ENCODE measurements at regions not wholly inside any gene's neighbourhood (a gene's known extent, or its start where the extent isn't known, plus 50 kb on each side); places are given as distances from the start of the nearest gene placed in this dataset.

DNA sequence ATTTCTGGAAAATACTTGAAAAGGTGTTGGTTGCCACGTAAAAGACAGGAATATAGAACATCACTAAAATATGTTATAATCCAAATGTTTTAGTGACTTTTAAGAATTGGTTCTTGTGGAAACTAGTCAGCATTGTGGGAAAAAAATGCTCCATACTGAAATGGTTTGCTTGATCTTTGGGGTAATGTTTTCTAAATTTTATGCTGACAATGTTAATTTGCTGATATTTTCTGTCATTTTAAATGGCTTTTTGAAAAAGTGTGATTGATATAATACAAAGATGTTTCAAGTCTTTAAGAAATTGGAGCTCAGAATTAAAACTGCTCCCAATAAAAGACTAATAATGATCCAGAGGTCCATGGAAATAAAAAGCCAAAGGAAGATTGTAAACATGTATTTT is 610.9 kb downstream of the ADGRL2 start:
- no peak for DNase-seq (ENCODE audit: insufficient read length, low spot score)
- no peak for TF ChIP-seq POLR2A (IDR thresholded peaks at IDR 0.05; ENCODE audit: low read depth, low read length)
- no peak for FAIRE-seq

DNA sequence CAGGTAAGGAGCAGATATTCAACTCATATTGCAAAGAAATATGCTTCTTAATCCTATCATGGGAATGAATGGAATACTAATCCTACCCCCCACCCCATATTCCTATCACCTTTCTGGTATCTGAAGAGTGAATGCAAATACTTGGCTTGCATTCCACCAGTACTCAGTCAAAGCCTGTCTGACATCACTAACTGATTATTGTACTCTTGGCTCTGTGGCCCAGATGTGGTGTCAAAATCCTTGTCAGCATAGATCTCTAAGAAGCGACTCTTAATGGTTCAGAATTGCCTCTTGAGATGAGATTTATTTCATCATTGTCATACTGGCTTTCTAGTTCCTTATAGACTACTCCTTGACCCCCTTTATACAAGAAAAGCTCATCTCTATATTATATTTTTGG is 604.6 kb downstream of the ADGRL2 start:
- DNase-seq (ENCODE audit: insufficient read length, low spot score) (no peak), FAIRE-seq (no peak)
- TF ChIP-seq POLR2A (IDR thresholded peaks at IDR 0.05; ENCODE audit: low read depth, low read length), result no peak

DNA sequence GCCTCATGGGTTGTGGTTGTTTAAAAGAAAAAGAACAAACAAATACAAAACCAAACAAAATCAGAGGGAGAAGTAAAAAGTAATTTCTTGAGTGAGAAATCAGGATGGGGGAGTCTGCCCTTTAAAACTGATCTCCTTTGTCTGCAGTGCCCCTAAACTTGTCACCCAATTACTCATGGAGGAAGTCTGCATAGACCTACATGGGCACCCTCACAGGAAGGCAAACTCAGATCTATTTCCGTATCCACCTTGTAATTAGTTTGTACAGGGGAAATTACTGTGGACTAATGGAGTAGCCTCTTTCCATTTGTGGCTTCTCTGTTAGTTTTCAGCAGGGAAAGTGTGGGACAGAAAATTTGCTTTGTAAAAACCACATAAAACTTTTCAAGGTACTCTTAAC is 600.4 kb downstream of the ADGRL2 start:
- no peak for TF ChIP-seq POLR2A (IDR thresholded peaks at IDR 0.05; ENCODE audit: low read depth, low read length)
- FAIRE-seq (no peak), DNase-seq (ENCODE audit: insufficient read length, low spot score) (no peak)

DNA sequence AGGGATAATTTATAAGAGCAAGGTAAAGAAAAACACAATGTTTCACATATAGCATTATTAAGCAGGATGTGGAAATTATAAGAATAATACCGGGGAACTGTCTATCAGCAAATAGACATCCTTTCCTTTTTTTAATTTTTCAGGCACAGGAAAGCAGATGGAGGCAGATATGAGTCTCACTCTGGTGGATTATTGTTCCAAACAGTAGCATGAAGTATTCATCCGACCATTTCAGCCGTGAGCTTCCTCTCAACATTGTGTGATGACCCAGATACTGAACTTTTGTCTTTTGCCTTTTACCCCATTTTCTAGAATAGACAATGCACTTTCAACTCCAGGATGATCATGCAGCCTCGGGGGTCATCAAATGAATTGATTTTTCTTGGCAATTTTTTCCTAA is 599.8 kb downstream of the ADGRL2 start:
- TF ChIP-seq POLR2A (IDR thresholded peaks at IDR 0.05; ENCODE audit: low read depth, low read length), result no peak
- DNase-seq (ENCODE audit: insufficient read length, low spot score) (no peak), FAIRE-seq (no peak)

DNA sequence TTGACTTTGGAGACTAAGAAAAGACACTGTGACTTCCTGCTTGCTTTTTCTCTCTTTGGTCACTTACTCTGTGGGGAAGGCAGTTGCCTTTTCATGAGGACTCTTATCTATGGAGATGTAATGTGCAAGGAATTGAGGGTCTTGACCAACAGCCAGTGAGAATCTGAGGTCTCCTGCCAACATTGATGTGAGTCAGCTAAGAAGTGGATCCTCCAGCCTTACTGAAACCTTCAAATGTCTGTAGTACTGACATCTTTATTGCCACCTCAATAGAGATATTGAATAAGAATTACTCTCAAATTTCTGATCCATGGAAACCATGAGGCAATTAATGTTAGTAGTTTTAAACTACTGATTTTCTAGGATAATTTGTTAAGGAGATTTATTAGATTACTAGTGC is 598.4 kb downstream of the ADGRL2 start:
- no peak for FAIRE-seq
- no peak for DNase-seq (ENCODE audit: insufficient read length, low spot score)
- no peak for TF ChIP-seq POLR2A (IDR thresholded peaks at IDR 0.05; ENCODE audit: low read depth, low read length)

DNA sequence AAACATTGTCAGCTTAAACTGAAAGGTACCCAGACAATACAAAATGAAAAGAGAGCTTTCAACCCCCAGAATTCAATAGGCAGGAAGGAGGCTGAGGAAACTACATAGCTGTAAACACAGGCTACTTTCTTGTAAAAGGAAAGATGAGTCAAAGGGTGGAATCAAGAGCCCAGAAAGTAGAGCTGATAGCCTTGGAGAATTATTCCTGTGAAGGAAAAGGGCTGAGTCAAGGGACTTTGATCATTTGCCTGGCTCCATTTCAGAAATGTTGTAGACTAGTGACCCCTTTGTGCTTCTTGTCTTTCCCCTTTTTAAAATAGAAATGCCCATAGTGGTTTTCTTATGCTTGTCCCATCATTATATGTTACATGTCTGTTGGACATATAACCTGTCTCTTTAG is 597.6 kb downstream of the ADGRL2 start:
- TF ChIP-seq POLR2A (IDR thresholded peaks at IDR 0.05; ENCODE audit: low read depth, low read length), result no peak
- DNase-seq (ENCODE audit: insufficient read length, low spot score), result no peak
- peak; percentile 48 for FAIRE-seq

DNA sequence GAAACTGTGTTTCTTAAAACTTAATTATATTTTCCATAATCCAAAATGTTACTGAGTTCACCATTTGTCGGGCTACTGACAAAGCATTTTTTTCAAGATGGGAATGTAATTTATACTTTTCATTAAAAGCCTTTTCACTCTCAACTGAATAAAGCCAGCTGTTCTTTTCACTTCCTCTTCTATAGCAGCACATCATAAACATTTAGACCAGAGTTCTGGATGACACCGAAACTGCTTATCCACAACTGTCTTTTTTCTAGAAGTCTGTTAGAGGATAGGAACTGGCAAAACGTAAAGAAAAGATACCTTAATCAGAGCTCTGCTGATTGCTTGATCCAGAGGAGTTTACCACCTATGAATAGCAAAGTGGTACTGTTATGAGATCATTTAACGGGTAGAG is 594.7 kb downstream of the ADGRL2 start:
- no peak for DNase-seq (ENCODE audit: insufficient read length, low spot score)
- no peak for FAIRE-seq
- no peak for TF ChIP-seq POLR2A (IDR thresholded peaks at IDR 0.05; ENCODE audit: low read depth, low read length)

DNA sequence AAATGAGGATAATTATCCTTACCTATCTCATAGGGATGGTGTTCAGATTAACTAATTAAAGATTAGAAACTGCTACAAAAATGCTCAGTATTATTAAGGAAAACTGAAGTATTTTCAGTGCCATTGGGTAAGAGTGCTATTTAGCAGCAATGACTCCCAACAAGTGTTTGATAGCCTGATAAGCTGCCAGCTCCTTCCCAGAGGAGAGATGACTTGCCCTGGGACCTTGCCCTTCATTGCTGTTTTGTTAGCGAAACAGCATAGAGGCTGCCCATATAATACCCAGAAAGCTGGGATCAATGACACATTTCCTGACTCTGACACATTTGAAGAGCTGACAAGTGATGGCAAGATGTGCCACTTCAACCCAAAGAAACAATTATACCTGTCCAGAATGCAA is 592.2 kb downstream of the ADGRL2 start:
- no peak for DNase-seq (ENCODE audit: insufficient read length, low spot score)
- no peak for TF ChIP-seq POLR2A (IDR thresholded peaks at IDR 0.05; ENCODE audit: low read depth, low read length)
- peak; percentile 27 for FAIRE-seq

DNA sequence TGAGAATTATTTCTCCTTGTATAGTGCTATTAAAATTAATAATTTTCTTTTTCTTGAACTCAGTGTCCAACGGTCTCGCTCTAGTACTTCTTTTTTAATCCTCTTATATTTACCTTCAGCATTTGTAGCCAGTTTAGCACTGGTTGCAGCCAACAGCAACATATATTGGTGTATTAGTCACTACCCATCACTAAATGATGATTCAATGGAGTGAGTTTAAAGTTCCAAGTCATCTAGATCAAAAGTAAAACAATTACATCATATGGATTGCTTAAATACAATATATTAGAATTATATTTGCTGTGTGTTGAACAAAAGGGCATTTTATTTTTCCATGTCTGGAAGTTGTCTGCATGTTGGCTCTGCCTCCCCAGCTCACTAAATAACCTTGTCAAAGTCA is 591.8 kb downstream of the ADGRL2 start:
- FAIRE-seq (peak; percentile 57), DNase-seq (ENCODE audit: insufficient read length, low spot score) (no peak)
- no peak for TF ChIP-seq POLR2A (IDR thresholded peaks at IDR 0.05; ENCODE audit: low read depth, low read length)

DNA sequence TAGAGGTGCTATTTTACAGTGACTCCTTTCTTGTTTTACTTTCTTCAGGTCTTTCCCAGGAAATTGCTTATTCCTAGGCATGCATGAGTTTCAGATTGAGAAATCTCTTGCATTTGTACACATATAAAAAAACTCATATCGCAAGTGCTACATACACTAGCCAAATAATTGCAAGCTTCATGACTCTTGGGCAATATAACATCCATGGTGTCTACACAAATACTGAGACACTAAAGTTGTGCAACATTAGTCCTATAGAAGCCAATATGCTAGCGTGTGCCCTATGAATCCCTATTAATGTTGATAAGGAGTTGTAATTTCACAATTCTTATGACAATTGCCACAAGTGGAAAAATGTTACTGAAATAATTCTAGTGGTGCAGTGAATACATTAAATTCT is 591.0 kb downstream of the ADGRL2 start:
- no peak for FAIRE-seq
- no peak for DNase-seq (ENCODE audit: insufficient read length, low spot score)
- no peak for TF ChIP-seq POLR2A (IDR thresholded peaks at IDR 0.05; ENCODE audit: low read depth, low read length)

DNA sequence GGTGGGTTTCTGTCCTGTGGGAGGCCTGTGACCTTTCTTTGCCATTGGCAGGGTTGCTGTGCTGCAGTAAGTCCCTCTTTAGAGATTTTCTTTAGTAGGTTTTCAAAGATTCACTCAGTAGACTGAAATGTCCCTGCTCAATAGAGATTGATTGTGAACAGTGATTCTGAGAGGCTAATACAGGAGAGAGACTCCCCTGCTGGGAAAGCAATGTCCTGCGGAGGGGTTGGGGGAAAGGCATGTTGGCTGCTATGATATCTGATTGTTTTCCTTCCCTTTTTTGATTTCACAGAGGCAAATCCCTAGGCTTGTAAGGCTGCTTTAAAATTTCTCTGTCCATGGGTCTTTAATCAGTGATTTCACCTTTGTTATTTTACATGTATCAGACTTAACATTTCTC is 589.9 kb downstream of the ADGRL2 start:
- FAIRE-seq, result no peak

DNA sequence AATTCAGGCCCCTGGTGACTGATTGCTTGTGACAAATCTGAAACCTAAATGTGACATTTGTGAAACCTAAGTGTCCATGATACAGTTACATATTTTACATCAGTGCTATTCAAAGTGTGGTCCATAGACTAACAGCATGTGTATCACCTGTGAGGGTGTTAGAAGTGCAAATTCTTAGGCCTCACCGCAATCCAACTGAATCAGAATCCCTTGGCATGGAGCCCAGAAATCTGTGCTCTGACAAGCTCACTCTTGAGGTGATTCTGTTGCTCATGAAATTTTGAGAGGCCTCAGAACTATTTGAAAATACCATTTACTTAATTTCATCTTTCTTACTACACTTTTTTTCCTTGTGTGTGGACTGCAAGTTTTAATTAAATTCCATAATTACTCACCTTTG is 587.9 kb downstream of the ADGRL2 start:
- FAIRE-seq (peak; percentile 96), DNase-seq (ENCODE audit: insufficient read length, low spot score) (no peak)
- no peak for TF ChIP-seq POLR2A (IDR thresholded peaks at IDR 0.05; ENCODE audit: low read depth, low read length)

More for the DNA sequence above, 589.9 kb downstream of the ADGRL2 start:
- TF ChIP-seq POLR2A (IDR thresholded peaks at IDR 0.05; ENCODE audit: low read depth, low read length), result no peak
- DNase-seq (ENCODE audit: insufficient read length, low spot score), result no peak

DNA sequence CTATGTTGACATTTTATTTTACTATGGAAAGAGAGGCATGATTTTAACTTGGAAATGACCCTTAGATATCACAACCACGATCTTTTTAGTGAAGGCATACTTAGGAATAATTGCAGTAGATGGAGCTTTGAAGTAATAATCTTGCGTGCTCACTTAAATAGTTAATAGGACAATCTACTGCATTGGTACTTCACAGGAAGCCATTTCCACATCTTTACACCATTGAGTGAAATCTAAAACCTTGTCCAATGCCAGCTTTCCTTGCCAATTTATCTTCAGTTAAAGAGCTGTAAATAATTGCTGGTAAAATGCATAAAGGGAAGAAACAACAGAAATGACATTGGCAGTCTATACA is 586.3 kb downstream of the ADGRL2 start:
- no peak for DNase-seq (ENCODE audit: insufficient read length, low spot score)
- FAIRE-seq, result peak; percentile 60
- TF ChIP-seq POLR2A (IDR thresholded peaks at IDR 0.05; ENCODE audit: low read depth, low read length), result no peak

DNA sequence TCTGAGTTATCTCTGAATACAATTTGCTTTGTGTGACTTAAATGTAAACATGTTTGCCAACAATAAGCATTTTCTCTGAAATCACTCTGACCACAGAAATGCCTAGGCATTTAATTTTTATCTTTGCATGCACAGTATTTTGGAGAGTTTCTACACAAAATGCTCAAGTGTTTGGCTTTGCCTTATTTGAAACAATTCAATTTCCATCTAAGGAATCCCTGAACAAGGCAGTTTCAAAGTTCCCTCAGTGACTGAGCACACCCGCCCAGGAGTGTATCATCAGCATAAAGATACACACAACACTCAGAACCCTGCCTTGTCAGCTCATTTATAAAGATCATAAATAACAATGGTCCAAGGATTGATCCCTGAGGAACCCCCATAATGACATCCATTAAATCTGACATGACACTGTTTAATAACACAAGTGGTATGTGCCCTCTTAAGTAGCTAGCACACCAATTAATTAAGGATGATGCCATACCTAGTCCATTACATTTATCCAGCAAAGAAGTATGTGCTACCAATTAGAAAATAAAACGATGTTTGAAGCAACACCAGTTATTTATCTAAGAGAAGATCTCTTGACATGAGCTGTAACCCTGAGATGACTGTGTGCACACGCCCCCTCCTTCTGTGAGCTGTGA is 585.8 kb downstream of the ADGRL2 start:
- DNase-seq (ENCODE audit: insufficient read length, low spot score), result no peak
- no peak for TF ChIP-seq POLR2A (IDR thresholded peaks at IDR 0.05; ENCODE audit: low read depth, low read length)
- no peak for FAIRE-seq

DNA sequence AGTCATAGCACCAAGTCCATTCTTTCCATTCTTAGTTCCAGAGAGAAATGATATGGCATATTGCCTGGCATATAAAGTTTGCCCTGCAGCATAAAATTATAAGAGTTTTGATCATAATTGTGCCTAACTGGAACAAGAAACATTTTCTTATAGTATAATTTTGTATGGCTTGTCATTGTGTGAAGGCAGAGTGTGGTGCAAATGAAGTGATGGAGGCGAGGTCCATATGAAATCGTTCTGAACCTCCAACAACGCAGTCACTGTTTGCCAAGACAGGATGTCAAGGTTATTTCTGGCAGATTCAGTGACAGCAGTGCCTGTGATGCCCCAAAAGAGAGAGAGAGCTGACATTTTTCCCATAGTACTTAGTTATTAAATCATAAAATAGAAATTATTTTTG is 584.0 kb downstream of the ADGRL2 start:
- DNase-seq (ENCODE audit: insufficient read length, low spot score), result no peak
- no peak for TF ChIP-seq POLR2A (IDR thresholded peaks at IDR 0.05; ENCODE audit: low read depth, low read length)
- FAIRE-seq, result no peak

Measured in H54 (cell line).